Urinary bladder (tissue), 3 donors: ENCODE measurements at regions not wholly inside any gene's neighbourhood (a gene's known extent, or its start where the extent isn't known, plus 50 kb on each side); places are given as distances from the start of the nearest gene placed in this dataset.

Source experiments
- DNase-seq: peaks from one replicate; pipeline ENCODE4 v3.0.0-alpha.2; 2015; ENCODE audit errors: extremely low spot score
- H3K27ac ChIP-seq: one replicate; pipeline ENCODE4 v1.5.1; 2013; ENCODE audit warnings: low read depth, mild to moderate bottlenecking, moderate library complexity
- H3K36me3 ChIP-seq: one replicate; pipeline ENCODE4 v1.6.1; 2013; ENCODE audit warnings: mild to moderate bottlenecking, moderate library complexity; ENCODE audit not compliant: insufficient read depth
- H3K4me1 ChIP-seq: one replicate; pipeline ENCODE4 v1.6.1; 2013; ENCODE audit warnings: mild to moderate bottlenecking, moderate library complexity; ENCODE audit not compliant: insufficient read depth
- H3K4me3 ChIP-seq: one replicate; pipeline ENCODE4 v1.5.1; 2013; ENCODE audit warnings: low read depth, low read length
- WGBS: extraction: QIAGEN DNeasy Blood & Tissue Kit; methylation state at CpG from one replicate; pipeline ENCODE4 v1.1.7; 2013; 5-methylcytosine and 5-hydroxymethylcytosine counted together
- donor health status: healthy with polysubstance abuse.
- donor health status: healthy.

GRCh38 chr13:76756451-76756850, 129.8 kb downstream of the KCTD12 start:
- no peaks in the 10 kb centered on the region for H3K36me3 ChIP-seq
- DNase-seq: no peak
- 87% methylated on average over 2 of the region's 2 CpGs for WGBS
- no peak overlapping the region for H3K4me3 ChIP-seq
- H3K27ac ChIP-seq: no peak overlapping the region
- no peaks in the 10 kb centered on the region for H3K4me1 ChIP-seq

DNA sequence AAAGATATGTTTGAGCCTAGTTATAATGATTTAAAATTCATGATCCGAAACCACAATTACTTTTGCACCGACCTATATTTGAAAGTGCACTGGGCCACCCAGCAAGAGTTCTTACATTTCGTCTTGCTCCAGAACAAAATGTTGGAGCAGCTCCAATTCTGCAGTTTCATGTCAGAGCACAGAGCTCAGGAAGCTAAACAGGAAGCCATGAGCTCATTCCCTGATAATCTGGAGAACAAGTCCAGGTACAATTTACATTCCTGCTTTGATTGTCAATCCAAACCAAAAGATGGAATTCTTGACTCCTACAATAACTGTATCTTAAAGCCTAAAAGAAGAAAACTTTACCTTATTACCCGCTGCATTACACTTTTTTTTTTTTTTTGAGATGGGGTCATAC, 131.8 kb downstream of the KCTD12 start:
- WGBS: 58% methylated on average over 4 of the region's 4 CpGs
- H3K36me3 ChIP-seq: no peaks in the 10 kb centered on the region
- H3K27ac ChIP-seq: no peak overlapping the region
- DNase-seq: no peak
- no peak overlapping the region for H3K4me3 ChIP-seq
- H3K4me1 ChIP-seq: no peaks in the 10 kb centered on the region

- DNase-seq: no peak
- Histone ChIP-seq H3K27ac (no peak overlapping the region), H3K36me3 (no peaks in the 10 kb centered on the region), H3K4me3 (no peak overlapping the region), H3K4me1 (no peaks in the 10 kb centered on the region)
- WGBS: 89% methylated on average over 3 of the region's 3 CpGs
These were observed 134.9 kb downstream of the KCTD12 start for GRCh38 chr13:76751278-76751677.

DNA sequence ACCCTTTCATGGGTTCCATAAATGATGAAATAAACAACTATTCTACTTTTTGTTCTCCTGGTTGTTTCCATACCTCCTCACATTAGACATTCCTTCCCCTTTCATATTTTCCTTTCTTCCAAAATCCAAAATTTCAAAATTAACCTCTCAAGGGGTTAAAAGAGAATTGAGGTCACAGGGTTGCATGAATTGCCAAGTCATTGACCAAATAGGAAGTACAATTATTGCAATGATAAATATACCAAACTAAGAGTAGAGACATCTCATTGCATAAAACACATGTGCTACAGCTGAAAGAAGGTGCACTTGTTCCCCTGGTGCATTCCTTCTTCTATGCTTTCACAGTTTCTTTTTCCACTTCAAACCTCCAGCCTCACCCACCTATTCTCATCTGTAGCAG, 136.1 kb downstream of the KCTD12 start:
- Histone ChIP-seq H3K27ac (no peak overlapping the region), H3K36me3 (no peaks in the 10 kb centered on the region), H3K4me1 (no peaks in the 10 kb centered on the region), H3K4me3 (no peak overlapping the region)
- no peak for DNase-seq

GRCh38 chr13:76745261-76746200, 140.7 kb downstream of the KCTD12 start:
- Histone ChIP-seq H3K27ac (no peak overlapping the region), H3K4me1 (no peaks in the 10 kb centered on the region), H3K4me3 (no peak overlapping the region), H3K36me3 (no peaks in the 10 kb centered on the region)
- 65% methylated on average over 3 of the region's 3 CpGs for WGBS
- DNase-seq: no peak

- no peak for DNase-seq
- 79% methylated on average over 1 of the region's 1 CpG for WGBS
- no peak overlapping the region for H3K4me3 ChIP-seq
- no peak overlapping the region for H3K27ac ChIP-seq
- no peaks in the 10 kb centered on the region for H3K36me3 ChIP-seq
- H3K4me1 ChIP-seq: no peaks in the 10 kb centered on the region
These were observed 144.6 kb downstream of the KCTD12 start for GRCh38 chr13:76741624-76742023.

DNA sequence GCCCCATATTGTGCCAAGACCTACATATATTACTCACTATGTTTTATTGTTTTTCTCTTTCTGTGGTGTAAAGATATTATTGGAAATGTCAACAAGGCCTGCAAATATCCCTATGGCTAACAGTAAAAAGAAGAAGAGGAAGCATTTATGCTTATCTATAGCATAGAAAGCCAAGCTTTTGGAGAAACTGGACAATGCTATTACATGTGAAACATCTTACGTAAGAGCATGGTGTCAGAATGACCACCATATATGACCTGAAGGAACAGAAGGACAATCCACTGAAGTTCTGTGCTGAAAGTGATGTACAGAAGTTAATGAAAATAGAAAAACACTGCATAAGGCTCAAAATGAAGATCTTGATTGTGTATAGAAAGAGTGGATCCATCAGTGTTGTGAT, 145.2 kb downstream of the KCTD12 start:
- H3K4me3 ChIP-seq: no peak overlapping the region
- no peak for DNase-seq
- no peak overlapping the region for H3K27ac ChIP-seq
- WGBS: 97% methylated on average over 1 of the region's 1 CpG
- H3K36me3 ChIP-seq: no peaks in the 10 kb centered on the region
- H3K4me1 ChIP-seq: no peaks in the 10 kb centered on the region

GRCh38 chr13:76738616-76739015, 147.6 kb downstream of the KCTD12 start:
- 95% methylated on average over 3 of the region's 3 CpGs for WGBS
- no peak for DNase-seq
- no peaks in the 10 kb centered on the region for H3K4me1 ChIP-seq
- no peak overlapping the region for H3K27ac ChIP-seq
- H3K4me3 ChIP-seq: no peak overlapping the region
- H3K36me3 ChIP-seq: no peaks in the 10 kb centered on the region

- 87% methylated on average over 3 of the region's 3 CpGs for WGBS
- no peaks in the 10 kb centered on the region for H3K4me1 ChIP-seq
- no peaks in the 10 kb centered on the region for H3K36me3 ChIP-seq
- H3K4me3 ChIP-seq: no peak overlapping the region
- H3K27ac ChIP-seq: no peak overlapping the region
- no peak for DNase-seq
These were observed 148.7 kb downstream of the KCTD12 start for GRCh38 chr13:76737526-76737925.

GRCh38 chr13:76735641-76736040, 150.6 kb downstream of the KCTD12 start:
- WGBS: 79% methylated on average over 3 of the region's 3 CpGs
- H3K27ac ChIP-seq: no peak overlapping the region
- no peak for DNase-seq
- H3K4me3 ChIP-seq: no peak overlapping the region
- no peaks in the 10 kb centered on the region for H3K36me3 ChIP-seq
- H3K4me1 ChIP-seq: no peaks in the 10 kb centered on the region

DNA sequence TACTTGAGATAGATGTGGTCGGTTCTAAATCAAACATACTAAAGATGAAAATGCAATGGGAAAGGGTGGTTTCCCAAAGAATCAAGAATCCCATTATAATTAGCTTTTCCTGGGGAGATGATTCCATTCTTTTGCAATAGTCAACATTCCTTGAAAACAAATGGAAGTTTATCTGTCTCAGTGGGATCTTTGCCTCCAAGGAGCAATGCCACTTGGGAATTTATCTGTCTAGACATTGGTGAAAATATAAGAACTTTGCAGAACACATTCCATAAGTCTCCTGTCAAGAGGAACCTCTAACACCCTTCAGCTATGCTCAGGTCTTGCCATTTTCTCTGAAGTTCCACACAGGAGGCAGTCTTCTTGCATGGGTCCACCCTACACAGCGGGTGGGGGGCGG, 152.5 kb downstream of the KCTD12 start:
- WGBS: 80% methylated on average over 3 of the region's 3 CpGs
- Histone ChIP-seq H3K36me3 (no peaks in the 10 kb centered on the region), H3K4me1 (peaks cover 1% of the 10 kb centered on the region), H3K4me3 (no peak overlapping the region), H3K27ac (no peak overlapping the region)
- no peak for DNase-seq

GRCh38 chr13:76732367-76732766, 153.8 kb downstream of the KCTD12 start:
- WGBS: 90% methylated on average over 2 of the region's 2 CpGs
- H3K27ac ChIP-seq: no peak overlapping the region
- no peaks in the 10 kb centered on the region for H3K36me3 ChIP-seq
- H3K4me3 ChIP-seq: no peak overlapping the region
- peaks cover 1% of the 10 kb centered on the region for H3K4me1 ChIP-seq
- DNase-seq: no peak

DNA sequence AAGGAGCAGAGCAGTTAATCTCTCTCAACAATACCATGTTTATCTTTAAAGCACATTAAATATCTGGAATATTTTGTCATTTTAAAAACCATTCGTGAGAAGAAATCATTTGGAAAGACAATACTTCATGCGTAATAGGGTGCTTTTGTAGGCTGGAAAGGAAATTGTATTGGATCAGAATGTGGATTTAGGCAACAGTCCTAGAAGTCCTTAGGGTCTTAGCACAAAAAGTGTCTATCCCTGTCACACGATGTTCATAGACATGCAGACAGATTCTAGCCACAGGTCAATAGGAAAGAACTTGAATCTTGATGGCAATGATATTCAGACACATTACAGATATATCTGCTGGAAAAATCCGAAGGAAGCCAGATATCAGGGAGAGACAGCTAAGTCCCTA, 156.0 kb downstream of the KCTD12 start:
- Histone ChIP-seq H3K4me1 (peaks cover 1% of the 10 kb centered on the region), H3K27ac (no peak overlapping the region), H3K4me3 (no peak overlapping the region), H3K36me3 (no peaks in the 10 kb centered on the region)
- 62% methylated on average over 4 of the region's 4 CpGs for WGBS
- no peak for DNase-seq

DNA sequence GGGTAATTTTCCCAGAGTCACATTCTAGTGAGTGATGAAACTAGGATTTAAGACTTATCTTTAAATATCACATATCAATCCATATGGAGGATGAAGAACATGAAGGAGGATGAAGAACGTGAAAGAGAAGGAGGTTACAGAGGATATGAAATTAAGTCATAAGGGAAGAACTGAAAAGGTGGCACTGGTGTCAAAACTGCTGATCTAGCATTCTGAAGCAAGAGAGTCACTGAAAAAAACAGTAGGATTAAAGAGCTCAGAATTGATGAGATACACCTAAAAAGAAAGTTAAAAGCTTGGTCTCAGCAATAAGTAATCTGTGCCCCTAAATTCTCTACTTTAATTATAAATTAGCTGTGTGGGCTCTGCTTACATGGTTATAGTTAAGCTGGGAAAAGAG, 156.5 kb downstream of the KCTD12 start:
- no peak overlapping the region for H3K27ac ChIP-seq
- WGBS: 81% methylated on average over 1 of the region's 1 CpG
- DNase-seq: no peak
- H3K4me1 ChIP-seq: peaks cover 1% of the 10 kb centered on the region
- no peaks in the 10 kb centered on the region for H3K36me3 ChIP-seq
- H3K4me3 ChIP-seq: no peak overlapping the region
